ENCODE measurements at regions not wholly inside any gene's neighbourhood (a gene's known extent, or its start where the extent isn't known, plus 50 kb on each side); places are given as distances from the start of the nearest gene placed in this dataset.
"Not testable (repeated sequence)": the region's sequence is repeated elsewhere in the genome, so short reads cannot be mapped to it uniquely, and the experiment has no call there.

- DNase-seq = not testable (repeated sequence)
Observed at GRCh38 chr15:21357056-21357455, 83.2 kb downstream of the POTEB3 start.

- not testable (repeated sequence) for DNase-seq
Observed at GRCh38 chr15:21355944-21356343, 84.4 kb downstream of the POTEB3 start.

- not testable (repeated sequence) for DNase-seq
Observed at GRCh38 chr15:21354597-21354996, 85.7 kb downstream of the POTEB3 start.

GRCh38 chr15:21352670-21353318 is 87.5 kb downstream of the POTEB3 start:
- not testable (repeated sequence) for DNase-seq

GRCh38 chr15:21344960-21345359 is 95.3 kb downstream of the POTEB3 start:
- DNase-seq = not testable (repeated sequence)

GRCh38 chr15:21344500-21344899 is 95.8 kb downstream of the POTEB3 start:
- DNase-seq = not testable (repeated sequence)

- not testable (repeated sequence) for DNase-seq
Observed at GRCh38 chr15:21337028-21337427, 103.3 kb downstream of the POTEB3 start.

- peak; percentile 65 for DNase-seq
Observed at GRCh38 chr15:21324720-21325460, 115.4 kb downstream of the POTEB3 start.

- DNase-seq = not testable (repeated sequence)
Observed at GRCh38 chr15:21284353-21284752, 155.9 kb downstream of the POTEB3 start.

- DNase-seq = not testable (repeated sequence)
Observed at GRCh38 chr15:21283210-21283609, 157.1 kb downstream of the POTEB3 start.

- not testable (repeated sequence) for DNase-seq
Observed at GRCh38 chr15:21280272-21280671, 160.0 kb downstream of the POTEB3 start.

GRCh38 chr15:21272176-21272982 is 167.9 kb downstream of the POTEB3 start:
- not testable (repeated sequence) for DNase-seq

- no peak for DNase-seq
Observed at GRCh38 chr15:21271566-21271965, 168.7 kb downstream of the POTEB3 start.

- no peak for DNase-seq
Observed at GRCh38 chr15:21270474-21270873, 169.8 kb downstream of the POTEB3 start.

GRCh38 chr15:21269673-21270072 is 170.6 kb downstream of the POTEB3 start:
- DNase-seq = not testable (repeated sequence)

GRCh38 chr15:21269121-21269520 is 171.2 kb downstream of the POTEB3 start:
- no peak for DNase-seq

- DNase-seq = no peak
Observed at GRCh38 chr15:21268436-21268940, 171.8 kb downstream of the POTEB3 start.

GRCh38 chr15:21267671-21268395 is 172.5 kb downstream of the POTEB3 start:
- no peak for DNase-seq

- DNase-seq = no peak
Observed at GRCh38 chr15:21267226-21267625, 173.1 kb downstream of the POTEB3 start.

GRCh38 chr15:21265628-21266027 is 174.7 kb downstream of the POTEB3 start:
- not testable (repeated sequence) for DNase-seq

GRCh38 chr15:21262851-21263425 is 177.4 kb downstream of the POTEB3 start:
- no peak for DNase-seq

Data from activated CD4-positive, alpha-beta T cell treated with anti-CD3 and anti-CD28 coated beads for 48 hours (primary cell).